H9 (cell line): ENCODE measurements at regions not wholly inside any gene's neighbourhood (a gene's known extent, or its start where the extent isn't known, plus 50 kb on each side); places are given as distances from the start of the nearest gene placed in this dataset.

ENCODE experiments used
- DNase-seq: peaks from one replicate; pipeline ENCODE4 v3.0.0-alpha.2; 2017
- H2AFZ ChIP-seq: one replicate; pipeline ENCODE4 v1.6.1; 2013; ENCODE audit warnings: mild to moderate bottlenecking, low read length, control low read depth, moderate library complexity
- H2AK5ac ChIP-seq: 2 replicates; pipeline ENCODE4 v1.6.1; 2013; ENCODE audit warnings: low read length, control low read depth, mixed read lengths; ENCODE audit not compliant: insufficient read length
- H2BK120ac ChIP-seq: one replicate; pipeline ENCODE4 v1.6.1; 2013; ENCODE audit warnings: low read depth, mild to moderate bottlenecking, low read length, control low read depth, inconsistent platforms; ENCODE audit not compliant: poor library complexity, severe bottlenecking
- H2BK12ac ChIP-seq: 2 replicates; pipeline ENCODE4 v1.6.1; 2013; ENCODE audit warnings: low read length, control low read depth, mixed read lengths, low read depth; ENCODE audit not compliant: insufficient read length
- H2BK15ac ChIP-seq: 2 replicates; pipeline ENCODE4 v1.6.1; 2013; ENCODE audit warnings: low read depth, low read length, control low read depth
- H2BK20ac ChIP-seq: one replicate; pipeline ENCODE4 v1.6.1; 2013; ENCODE audit warnings: low read depth, mild to moderate bottlenecking, low read length, control low read depth, inconsistent platforms; ENCODE audit not compliant: poor library complexity, severe bottlenecking
- H2BK5ac ChIP-seq: 2 replicates; pipeline ENCODE4 v1.6.1; 2013; ENCODE audit warnings: low read length, control low read depth, mixed read lengths; ENCODE audit not compliant: insufficient read length
- H3K14ac ChIP-seq: 2 replicates; pipeline ENCODE4 v1.6.1; 2013; ENCODE audit warnings: low read length, control low read depth; ENCODE audit not compliant: insufficient read depth
- H3K18ac ChIP-seq: 2 replicates; pipeline ENCODE4 v1.6.1; 2013; ENCODE audit warnings: low read depth, mild to moderate bottlenecking, mixed read lengths, low read length, control low read depth; ENCODE audit not compliant: insufficient read length
- H3K23ac ChIP-seq: 2 replicates; pipeline ENCODE4 v1.6.1; 2013; ENCODE audit warnings: low read length, control low read depth, mixed read lengths, low read depth; ENCODE audit not compliant: insufficient read length
- H3K23me2 ChIP-seq: 2 replicates; pipeline ENCODE4 v1.6.1; 2013; ENCODE audit warnings: low read depth, mild to moderate bottlenecking, mixed read lengths, low read length, control low read depth; ENCODE audit not compliant: insufficient read length, poor library complexity, severe bottlenecking
- H3K27ac ChIP-seq: 2 replicates; pipeline ENCODE4 v1.5.1; 2013; ENCODE audit warnings: low read length, control low read depth, mixed read lengths, low read depth; ENCODE audit not compliant: insufficient read length
- H3K27me3 ChIP-seq: 2 replicates; pipeline ENCODE4 v1.6.1; 2013; ENCODE audit warnings: low read length, control low read depth, inconsistent platforms; ENCODE audit not compliant: insufficient read depth
- H3K4ac ChIP-seq: 2 replicates; pipeline ENCODE4 v1.6.1; 2013; ENCODE audit warnings: low read depth, mild to moderate bottlenecking, control low read depth, inconsistent platforms, low read length, moderate library complexity
- H3K4me1 ChIP-seq: 2 replicates; pipeline ENCODE4 v1.6.1; 2013; ENCODE audit warnings: low read length, control low read depth, inconsistent platforms; ENCODE audit not compliant: insufficient read depth
- H3K4me2 ChIP-seq: 2 replicates; pipeline ENCODE4 v1.6.1; 2013; ENCODE audit warnings: low read length, control low read depth, mixed read lengths; ENCODE audit not compliant: insufficient read length, insufficient read depth
- H3K56ac ChIP-seq: 2 replicates; pipeline ENCODE4 v1.6.1; 2013; ENCODE audit warnings: low read depth, mild to moderate bottlenecking, mixed read lengths, low read length, control low read depth; ENCODE audit not compliant: insufficient read length
- H3K79me1 ChIP-seq: 2 replicates; pipeline ENCODE4 v1.6.1; 2013; ENCODE audit warnings: low read depth, mild to moderate bottlenecking, moderate library complexity, low read length, control low read depth, inconsistent platforms; ENCODE audit not compliant: insufficient read depth, poor library complexity, severe bottlenecking
- H3K79me2 ChIP-seq: 2 replicates; pipeline ENCODE4 v1.6.1; 2013; ENCODE audit warnings: low read length, control low read depth, inconsistent platforms; ENCODE audit not compliant: insufficient read depth
- H3K9ac ChIP-seq: 2 replicates; pipeline ENCODE4 v1.6.1; 2013; ENCODE audit warnings: low read length, control low read depth, mixed read lengths; ENCODE audit not compliant: insufficient read length; ENCODE audit errors: extremely low read depth
- H3K9me3 ChIP-seq: one replicate; pipeline ENCODE4 v1.6.1; 2013; ENCODE audit warnings: low read depth, low read length, inconsistent platforms; ENCODE audit not compliant: control insufficient read depth
- H3T11ph ChIP-seq: one replicate; pipeline ENCODE4 v1.6.1; 2013; ENCODE audit warnings: mild to moderate bottlenecking, low read length, control low read depth, inconsistent platforms
- H4K20me1 ChIP-seq: one replicate; pipeline ENCODE4 v1.6.1; 2013; ENCODE audit not compliant: control insufficient read depth, insufficient read length, insufficient read depth
- H4K5ac ChIP-seq: 2 replicates; pipeline ENCODE4 v1.6.1; 2013; ENCODE audit warnings: low read depth, mild to moderate bottlenecking, mixed read lengths, low read length, control low read depth; ENCODE audit not compliant: insufficient read length
- H4K8ac ChIP-seq: replicated peaks from 2 replicates; pipeline ENCODE4 v1.6.1; 2013; ENCODE audit warnings: low read length, control low read depth, mixed read lengths, low read depth; ENCODE audit not compliant: insufficient read length
- H4K91ac ChIP-seq: 2 replicates; pipeline ENCODE4 v1.6.1; 2013; ENCODE audit warnings: low read depth, mild to moderate bottlenecking, moderate library complexity, mixed read lengths, low read length, control low read depth; ENCODE audit not compliant: insufficient read length
- H3K27ac Mint-ChIP-seq, 3 experiments: 2 replicates in 2 of 3; 3 replicates in 1 of 3; pipeline ENCODE4 v1.8.0; 2020 to 2021; ENCODE audit warnings: mixed read lengths in 3 of 3, mild to moderate bottlenecking in 1 of 3, moderate library complexity in 1 of 3
- H3K27me3 Mint-ChIP-seq: 2 replicates; pipeline ENCODE4 v1.8.0; 2021; ENCODE audit warnings: low read depth, mild to moderate bottlenecking, moderate library complexity, mixed read lengths
- H3K36me3 Mint-ChIP-seq, 3 experiments: 2 replicates in 2 of 3; 3 replicates in 1 of 3; pipeline ENCODE4 v1.8.0; 2020 to 2021; ENCODE audit warnings: low read depth in 3 of 3, mixed read lengths in 3 of 3; ENCODE audit not compliant: insufficient read depth in 1 of 3
- H3K4me1 Mint-ChIP-seq, 2 experiments: 2 replicates each; pipeline ENCODE4 v1.8.0; 2020; ENCODE audit warnings: mixed read lengths in 2 of 2
- H3K4me3 Mint-ChIP-seq, 2 experiments: 2 replicates in 1 of 2; 3 replicates in 1 of 2; pipeline ENCODE4 v1.8.0; 2020 to 2021; ENCODE audit warnings: mild to moderate bottlenecking in 2 of 2, mixed read lengths in 2 of 2, moderate library complexity in 1 of 2
- H3K9me3 Mint-ChIP-seq, 2 experiments: 2 replicates in 1 of 2; 3 replicates in 1 of 2; pipeline ENCODE4 v1.8.0; 2020; ENCODE audit warnings: mild to moderate bottlenecking in 2 of 2, mixed read lengths in 2 of 2, moderate library complexity in 1 of 2
- CTCF ChIP-seq: fragments of 200-600 bp; sonication (generic); conservative IDR thresholded peaks from 3 replicates; pipeline ENCODE4 v1.8.0; 2021; ENCODE audit warnings: antibody characterized with exemption, mild to moderate bottlenecking
- WGBS: extraction: QIAGEN DNeasy Blood & Tissue Kit; methylation state at CpG from one replicate; pipeline ENCODE4 v1.1.7; 2013; ENCODE audit warnings: missing lambda C conversion rate, low lambda C conversion rate, mixed read lengths; ENCODE audit not compliant: insufficient read length; ENCODE audit errors: extremely low coverage; 5-methylcytosine and 5-hydroxymethylcytosine counted together

GRCh38 chr1:239854922-239855321 lies 236.8 kb upstream of the FMN2 start:
- Histone ChIP-seq H3K4me2 (no peak overlapping the region), H3K23me2 (no peaks in the 10 kb centered on the region), H3K9ac (no peak overlapping the region), H4K8ac (no peak overlapping the region), H3K4me1 (no peaks in the 10 kb centered on the region), H4K20me1 (no peaks in the 10 kb centered on the region), H3K27me3 (no peaks in the 10 kb centered on the region), H3K56ac (no peak overlapping the region), H3K79me2 (no peaks in the 10 kb centered on the region), H4K91ac (no peak overlapping the region), H3K14ac (no peak overlapping the region), H2BK20ac (no peak overlapping the region), H2BK5ac (no peak overlapping the region), H3K4ac (no peak overlapping the region), H3K79me1 (no peaks in the 10 kb centered on the region), H2BK15ac (no peak overlapping the region), H3K9me3 (no peaks in the 10 kb centered on the region), H2AK5ac (no peak overlapping the region), H3K18ac (no peak overlapping the region), H2BK120ac (no peak overlapping the region), H2AFZ (no peak overlapping the region), H3K27ac (no peak overlapping the region), H3T11ph (no peak overlapping the region), H2BK12ac (no peak overlapping the region), H3K23ac (no peak overlapping the region), H4K5ac (no peak overlapping the region)
- no peak overlapping the region for H3K4me3 Mint-ChIP-seq
- DNase-seq = no peak
- no peak overlapping the region for H3K27ac Mint-ChIP-seq
- peaks cover 12 to 13% of the 10 kb centered on the region in 2 experiments for H3K4me1 Mint-ChIP-seq
- H3K36me3 Mint-ChIP-seq = peaks cover 0 to 11% (median 4%) of the 10 kb centered on the region in 3 experiments; a peak in 3 of 7 replicates
- WGBS = no CpG with 5 or more reads among the region's 2 CpGs
- H3K27me3 Mint-ChIP-seq = no peaks in the 10 kb centered on the region
- TF ChIP-seq CTCF = no peak
- H3K9me3 Mint-ChIP-seq = no peaks in the 10 kb centered on the region
